Anterior cingulate cortex (tissue), 58 donors: ENCODE measurements at regions not wholly inside any gene's neighbourhood (a gene's known extent, or its start where the extent isn't known, plus 50 kb on each side); places are given as distances from the start of the nearest gene placed in this dataset.
A peak's percentile ranks its signal among the peaks of the same experiment; 100 is the strongest.

ENCODE experiments used
- DNase-seq, 58 donors: peaks; one replicate each; lab custom pipeline; 2025; lab: John Stamatoyannopoulos, UW

DNA sequence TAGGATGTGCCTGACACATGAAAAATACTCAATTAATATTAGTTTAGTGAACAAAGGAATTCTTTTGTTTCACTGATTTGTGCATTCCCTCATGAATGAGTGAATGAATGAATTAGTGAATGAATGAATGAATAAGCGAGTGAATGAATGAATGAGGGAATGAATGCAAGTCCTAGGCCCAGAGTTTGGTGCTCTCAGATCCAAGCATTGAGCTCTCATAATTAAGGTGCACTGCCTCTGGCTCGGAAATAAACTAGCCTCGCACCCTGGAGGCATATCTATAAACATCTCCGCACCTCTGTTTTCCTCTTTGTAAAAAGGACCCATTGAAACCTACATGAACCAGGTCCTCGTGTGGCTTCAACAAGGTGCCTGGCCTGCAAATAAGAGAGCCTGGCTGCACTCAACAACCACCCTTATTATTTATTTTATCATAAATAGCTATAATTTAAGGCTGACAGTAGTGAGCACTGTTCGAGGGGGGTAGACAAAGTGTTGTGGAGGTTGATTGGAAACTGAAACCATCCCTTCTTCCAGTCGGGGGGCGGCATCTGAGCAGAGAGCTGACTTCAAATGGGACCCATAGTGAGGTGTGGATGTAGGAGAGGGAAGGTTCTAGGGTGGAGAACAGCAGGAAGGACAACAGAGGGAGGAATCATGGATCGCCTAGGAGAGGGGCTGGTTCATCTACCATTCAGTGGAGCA lies 316.8 kb downstream of the BCL11B start:
- DNase-seq = no peak

DNA sequence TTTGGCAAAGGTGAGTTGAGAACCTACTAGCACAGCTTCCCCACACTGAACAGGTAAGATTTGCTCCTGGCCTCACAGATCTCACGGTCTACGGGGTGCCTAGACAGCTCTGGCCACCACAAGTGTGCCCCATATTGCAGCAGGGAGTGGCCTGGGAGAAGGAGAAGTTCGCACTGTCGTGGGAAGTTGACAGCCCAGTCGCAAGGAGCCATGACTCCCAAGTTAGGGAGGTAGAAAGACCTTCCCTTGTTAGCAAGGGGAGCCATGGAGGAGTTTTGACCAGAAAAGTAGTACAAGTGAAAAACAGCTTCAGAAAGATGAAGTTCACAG lies 316.3 kb downstream of the BCL11B start:
- no peak for DNase-seq

GRCh38 chr14:98956181-98956580 lies 315.8 kb downstream of the BCL11B start:
- DNase-seq = no peak

- DNase-seq = no peak
Measured at GRCh38 chr14:98956661-98957060, 315.3 kb downstream of the BCL11B start.

GRCh38 chr14:98957211-98958047 lies 314.6 kb downstream of the BCL11B start:
- peak in 2 of 58 donors; percentile 7 to 34 for DNase-seq

GRCh38 chr14:98958048-98958631 lies 313.9 kb downstream of the BCL11B start:
- DNase-seq = no peak

- no peak for DNase-seq
Measured at GRCh38 chr14:98958632-98959031, 313.4 kb downstream of the BCL11B start.

DNA sequence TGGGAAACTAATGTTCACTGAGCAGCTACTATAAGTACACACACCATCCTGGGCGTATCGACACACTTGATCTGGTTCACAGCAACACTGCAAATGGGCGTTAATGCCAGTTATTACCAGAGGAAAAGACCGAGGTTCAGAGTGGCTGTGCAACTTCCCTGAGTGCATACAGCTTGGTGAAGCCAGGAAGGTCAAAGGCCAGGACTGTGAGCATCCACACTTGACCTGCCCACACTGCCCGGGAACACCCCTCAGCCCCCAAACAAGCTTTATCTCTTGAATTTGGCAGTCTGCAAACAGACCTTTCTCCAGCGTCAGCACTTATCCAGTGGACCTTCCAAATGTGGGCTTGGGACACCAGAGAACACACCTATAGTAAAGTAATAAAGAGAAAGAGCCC lies 312.6 kb downstream of the BCL11B start:
- no peak for DNase-seq

- DNase-seq = no peak
Measured at GRCh38 chr14:98959958-98960616, 311.9 kb downstream of the BCL11B start.

DNA sequence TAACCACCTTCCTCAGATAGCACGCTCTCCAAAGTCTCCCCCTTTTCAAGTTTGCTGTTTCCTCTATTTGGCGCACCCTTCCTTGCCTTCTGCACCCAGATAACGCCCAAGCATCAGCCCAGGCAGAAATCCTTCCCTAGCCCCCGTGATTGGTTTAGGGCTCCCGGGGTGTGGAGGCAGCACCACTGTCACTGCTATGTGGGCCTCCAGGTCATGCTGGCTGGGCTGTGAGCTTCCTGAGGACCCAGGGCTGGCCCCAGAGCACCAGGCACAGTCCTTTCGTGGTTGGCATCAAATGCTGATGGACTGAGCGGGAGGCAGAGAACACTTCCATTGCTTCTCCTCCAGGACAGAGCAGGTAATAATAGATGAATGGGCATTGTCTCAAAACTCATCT lies 311.4 kb downstream of the BCL11B start:
- no peak for DNase-seq

GRCh38 chr14:98961191-98961590 lies 310.8 kb downstream of the BCL11B start:
- no peak for DNase-seq

DNA sequence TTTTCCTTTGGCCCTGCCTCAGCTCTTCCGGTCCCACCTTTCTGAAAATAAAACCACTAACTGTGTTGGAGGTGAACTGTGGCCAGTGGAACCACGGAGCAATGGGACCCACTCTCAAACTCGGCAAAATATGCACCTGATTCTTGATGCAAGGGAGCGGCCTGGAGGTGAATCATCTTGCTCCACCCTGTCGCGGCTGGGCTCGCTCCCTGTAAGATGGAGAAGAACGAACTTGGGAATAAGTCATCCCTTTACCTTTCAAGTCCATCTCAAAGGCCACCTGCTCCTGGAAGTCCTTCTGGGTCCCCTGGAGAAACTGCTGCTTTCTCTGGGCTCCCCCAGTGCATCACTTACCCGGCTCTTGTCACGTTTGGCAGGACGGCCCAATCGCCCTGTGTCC lies 309.9 kb downstream of the BCL11B start:
- no peak for DNase-seq

DNA sequence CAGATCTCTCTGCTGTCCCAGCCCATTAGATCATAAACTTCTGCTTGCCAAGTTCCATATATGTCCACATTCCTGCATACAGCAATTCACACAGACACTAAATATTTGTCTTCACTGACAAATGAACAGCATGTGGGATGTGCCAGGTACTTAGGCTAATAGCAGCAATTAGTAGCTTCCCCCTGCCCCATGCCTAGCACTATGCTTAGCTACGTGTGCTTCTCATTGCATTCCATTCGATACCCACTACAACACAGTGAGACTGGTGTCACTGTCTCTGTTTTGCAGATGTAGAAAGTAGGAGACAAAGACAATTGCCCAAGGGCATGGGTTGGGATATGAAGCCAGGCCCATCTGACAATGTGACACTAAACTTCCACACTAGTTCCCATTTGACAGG lies 308.4 kb downstream of the BCL11B start:
- no peak for DNase-seq

GRCh38 chr14:98964171-98964570 lies 307.8 kb downstream of the BCL11B start:
- DNase-seq = no peak

GRCh38 chr14:98965076-98965475 lies 306.9 kb downstream of the BCL11B start:
- DNase-seq = no peak

DNA sequence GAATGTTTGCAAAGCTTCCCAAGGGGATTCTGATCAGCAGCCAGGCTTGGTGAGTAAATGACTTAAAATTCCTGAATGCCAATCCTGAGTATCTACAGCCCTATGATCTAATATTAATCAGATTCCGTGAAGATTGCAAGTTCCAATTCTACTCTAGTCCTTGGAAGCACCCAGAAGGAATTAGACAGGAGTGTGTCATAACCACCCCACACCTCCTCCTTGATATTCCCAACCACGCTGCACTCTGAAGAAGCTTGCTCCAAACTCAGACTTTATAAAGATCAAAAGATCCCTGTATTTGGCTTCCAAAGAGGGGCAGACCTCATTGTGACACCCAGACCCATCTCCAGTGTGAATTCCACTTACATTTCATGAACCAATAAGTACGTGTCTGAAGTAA lies 306.0 kb downstream of the BCL11B start:
- no peak for DNase-seq

- DNase-seq = no peak
Measured at GRCh38 chr14:98966475-98967162, 305.4 kb downstream of the BCL11B start.

DNA sequence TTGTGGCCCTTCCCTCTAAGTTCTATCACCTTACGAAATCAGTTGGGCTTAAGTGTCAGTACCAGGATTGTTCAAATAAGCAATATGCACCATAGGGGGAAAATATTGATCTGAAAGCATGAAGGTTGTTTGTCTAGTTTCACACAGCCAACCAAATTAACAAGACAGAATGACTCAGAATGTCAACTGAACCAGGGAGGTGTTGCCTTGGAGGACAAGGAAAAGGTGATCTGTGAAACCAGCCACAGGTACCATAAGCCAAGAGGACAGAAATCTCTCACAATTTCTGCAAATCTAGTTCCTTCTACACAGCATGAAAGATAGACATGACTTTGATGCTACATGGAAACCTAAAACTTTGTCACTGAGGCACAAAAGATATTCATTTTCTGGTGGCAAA lies 297.9 kb downstream of the BCL11B start:
- no peak for DNase-seq

- DNase-seq = no peak
Measured at GRCh38 chr14:98976271-98976670, 295.7 kb downstream of the BCL11B start.

- no peak for DNase-seq
Measured at GRCh38 chr14:98977451-98977850, 294.5 kb downstream of the BCL11B start.

GRCh38 chr14:98982986-98983385 lies 289.0 kb downstream of the BCL11B start:
- no peak for DNase-seq
